Type B pancreatic cell (in vitro differentiated cells): ENCODE measurements at regions not wholly inside any gene's neighbourhood (a gene's known extent, or its start where the extent isn't known, plus 50 kb on each side); places are given as distances from the start of the nearest gene placed in this dataset.

Experiments used
- DNase-seq: peaks from one replicate; pipeline ENCODE4 v3.0.0; 2021; ENCODE audit warnings: mixed read lengths; ENCODE audit not compliant: unreplicated experiment; ENCODE audit errors: extremely low spot score
- H3K27ac Mint-ChIP-seq: 2 replicates; pipeline ENCODE4 v1.8.0; 2021; ENCODE audit warnings: mild to moderate bottlenecking, mixed read lengths
- H3K27me3 Mint-ChIP-seq: 2 replicates; pipeline ENCODE4 v1.8.0; 2021; ENCODE audit warnings: mixed read lengths
- H3K36me3 Mint-ChIP-seq: 2 replicates; pipeline ENCODE4 v1.8.0; 2021; ENCODE audit warnings: mixed read lengths
- H3K4me1 Mint-ChIP-seq: one replicate; pipeline ENCODE4 v1.8.0; 2021; ENCODE audit warnings: mixed read lengths; ENCODE audit not compliant: unreplicated experiment
- H3K4me3 Mint-ChIP-seq: 2 replicates; pipeline ENCODE4 v1.8.0; 2021; ENCODE audit warnings: mild to moderate bottlenecking, mixed read lengths
- H3K9me3 Mint-ChIP-seq: 2 replicates; pipeline ENCODE4 v1.8.0; 2021; ENCODE audit warnings: mixed read lengths
- CTCF ChIP-seq: fragments of 200-600 bp; sonication (generic); conservative IDR thresholded peaks from 2 replicates; pipeline ENCODE4 v1.5.0; 2021; ENCODE audit warnings: antibody characterized with exemption, mild to moderate bottlenecking

GRCh38 chr18:56383349-56383748 lies 255.0 kb downstream of the TXNL1 start:
- no peak for TF ChIP-seq CTCF
- no peaks in the 10 kb centered on the region for H3K9me3 Mint-ChIP-seq

GRCh38 chr18:56382541-56382940 lies 255.9 kb downstream of the TXNL1 start:
- Mint-ChIP-seq H3K27me3 (no peaks in the 10 kb centered on the region), H3K4me1 (peaks cover under 1% of the 10 kb centered on the region), H3K36me3 (no peaks in the 10 kb centered on the region), H3K27ac (no peak overlapping the region), H3K4me3 (no peak overlapping the region), H3K9me3 (no peaks in the 10 kb centered on the region)
- DNase-seq, result no peak
- no peak for TF ChIP-seq CTCF

More at GRCh38 chr18:56383349-56383748, 255.0 kb downstream of the TXNL1 start:
- Mint-ChIP-seq H3K4me1 (no peaks in the 10 kb centered on the region), H3K4me3 (no peak overlapping the region), H3K36me3 (no peaks in the 10 kb centered on the region), H3K27me3 (no peaks in the 10 kb centered on the region), H3K27ac (no peak overlapping the region)
- DNase-seq, result no peak

- Mint-ChIP-seq H3K27me3 (no peaks in the 10 kb centered on the region), H3K4me1 (peaks cover 8% of the 10 kb centered on the region), H3K9me3 (no peaks in the 10 kb centered on the region), H3K27ac (no peak overlapping the region), H3K36me3 (no peaks in the 10 kb centered on the region), H3K4me3 (no peak overlapping the region)
- DNase-seq, result no peak
- no peak for TF ChIP-seq CTCF
Measured at GRCh38 chr18:56381196-56381595, 257.2 kb downstream of the TXNL1 start.

GRCh38 chr18:56380685-56381084 lies 257.7 kb downstream of the TXNL1 start:
- no peak for TF ChIP-seq CTCF
- Mint-ChIP-seq H3K27ac (no peak overlapping the region), H3K4me1 (peaks cover 8% of the 10 kb centered on the region)

GRCh38 chr18:56379256-56379655 lies 259.1 kb downstream of the TXNL1 start:
- Mint-ChIP-seq H3K27ac (no peak overlapping the region), H3K27me3 (no peaks in the 10 kb centered on the region), H3K9me3 (no peaks in the 10 kb centered on the region), H3K4me1 (peaks cover 8% of the 10 kb centered on the region), H3K4me3 (no peak overlapping the region), H3K36me3 (no peaks in the 10 kb centered on the region)
- TF ChIP-seq CTCF, result no peak
- DNase-seq, result no peak

More at GRCh38 chr18:56380685-56381084, 257.7 kb downstream of the TXNL1 start:
- Mint-ChIP-seq H3K9me3 (no peaks in the 10 kb centered on the region), H3K36me3 (no peaks in the 10 kb centered on the region), H3K27me3 (no peaks in the 10 kb centered on the region), H3K4me3 (no peak overlapping the region)
- DNase-seq, result no peak

- H3K4me3 Mint-ChIP-seq, result no peak overlapping the region
- no peak for TF ChIP-seq CTCF
- H3K4me1 Mint-ChIP-seq, result peaks cover 8% of the 10 kb centered on the region
- H3K36me3 Mint-ChIP-seq, result no peaks in the 10 kb centered on the region
- no peaks in the 10 kb centered on the region for H3K27me3 Mint-ChIP-seq
- DNase-seq, result no peak
- no peak overlapping the region for H3K27ac Mint-ChIP-seq
- no peaks in the 10 kb centered on the region for H3K9me3 Mint-ChIP-seq
Measured at GRCh38 chr18:56377231-56377630, 261.2 kb downstream of the TXNL1 start.
